H1 (cell line): ENCODE measurements at regions not wholly inside any gene's neighbourhood (a gene's known extent, or its start where the extent isn't known, plus 50 kb on each side); places are given as distances from the start of the nearest gene placed in this dataset.
A peak's percentile ranks its signal among the peaks of the same experiment; 100 is the strongest.

ENCODE experiments used
- CTCF ChIA-PET: fragments of 300-600 bp; sonication (Branson Sonifier 250); formaldehyde crosslinking; loops from one replicate; lab custom pipeline; 2021; ENCODE audit not compliant: partially characterized antibody; lab: Charles Lee
- POLR2A ChIA-PET: fragments of 300-600 bp; sonication (Branson Sonifier 250); formaldehyde crosslinking; loops from one replicate; lab custom pipeline; 2021; ENCODE audit warnings: inconsistent platforms; ENCODE audit not compliant: partially characterized antibody; lab: Charles Lee
- DNase-seq, 2 experiments: peaks; one replicate each; pipeline versions ENCODE4 v3.0.0 to v3.0.0-alpha.2; 2010 to 2022; ENCODE audit warnings: low spot score in 2 of 2, low read depth in 1 of 2, mixed read lengths in 1 of 2
- FAIRE-seq: peaks from 2 replicates; lab custom pipeline; 2011; peaks lifted over from hg19 to GRCh38; lab: Jason Lieb, UNC
- H2AFZ ChIP-seq: 2 replicates; pipeline ENCODE4 v1.8.1; 2012; ENCODE audit warnings: low read length, inconsistent platforms
- H2AK5ac ChIP-seq: 2 replicates; pipeline ENCODE4 v1.6.1; 2013; ENCODE audit warnings: low read depth, low read length
- H2BK120ac ChIP-seq: replicated peaks from 2 replicates; pipeline ENCODE3; 2013; ENCODE audit warnings: low read depth, low read length, inconsistent platforms
- H2BK12ac ChIP-seq: 2 replicates; pipeline ENCODE4 v1.6.1; 2013; ENCODE audit warnings: low read depth, low read length
- H2BK15ac ChIP-seq: 2 replicates; pipeline ENCODE4 v1.6.1; 2013; ENCODE audit warnings: low read length
- H2BK20ac ChIP-seq: 2 replicates; pipeline ENCODE4 v1.6.1; 2013; ENCODE audit warnings: low read length
- H2BK5ac ChIP-seq: 2 replicates; pipeline ENCODE4 v1.6.1; 2013; ENCODE audit warnings: low read depth, low read length
- H3K14ac ChIP-seq: 2 replicates; pipeline ENCODE4 v1.6.1; 2013; ENCODE audit warnings: inconsistent platforms; ENCODE audit not compliant: insufficient read length
- H3K18ac ChIP-seq: 2 replicates; pipeline ENCODE4 v1.6.1; 2013; ENCODE audit warnings: low read length; ENCODE audit errors: extremely low read depth
- H3K23ac ChIP-seq: 2 replicates; pipeline ENCODE4 v1.6.1; 2013; ENCODE audit warnings: inconsistent platforms; ENCODE audit not compliant: insufficient read length
- H3K23me2 ChIP-seq: 2 replicates; pipeline ENCODE4 v1.6.1; 2013; ENCODE audit warnings: low read depth, low read length
- H3K27ac ChIP-seq: 2 replicates; pipeline ENCODE4 v1.6.1; 2011; ENCODE audit warnings: low read depth, low read length, inconsistent platforms
- H3K27me3 ChIP-seq, 4 experiments: replicated peaks in 1 of 4; 1 replicate in 1 of 4; 2 replicates in 3 of 4; pipeline versions ENCODE4 v1.6.1 to v1.8.1; 2011 to 2013; ENCODE audit warnings: low read length in 3 of 4, mild to moderate bottlenecking in 3 of 4, inconsistent platforms in 2 of 4, mixed read lengths in 2 of 4, moderate library complexity in 1 of 4; ENCODE audit not compliant: control insufficient read depth in 3 of 4, insufficient read depth in 3 of 4; ENCODE audit errors: extremely low read depth in 1 of 4
- H3K36me3 ChIP-seq, 4 experiments: 2 replicates each; pipeline versions ENCODE4 v1.6.1 to v1.8.1; 2011 to 2013; ENCODE audit warnings: mild to moderate bottlenecking in 4 of 4, low read length in 3 of 4, moderate library complexity in 2 of 4, control low read depth in 1 of 4, inconsistent platforms in 1 of 4; ENCODE audit not compliant: insufficient read depth in 4 of 4, control insufficient read depth in 2 of 4
- H3K4ac ChIP-seq: replicated peaks from 2 replicates; pipeline ENCODE3; 2013; ENCODE audit warnings: low read length, low read depth, mixed read lengths, inconsistent platforms; ENCODE audit not compliant: insufficient read length
- H3K4me1 ChIP-seq, 4 experiments: replicated peaks in 1 of 4; 1 replicate in 1 of 4; 2 replicates in 3 of 4; pipeline versions ENCODE4 v1.6.1 to v1.8.1; 2011 to 2013; ENCODE audit warnings: low read length in 3 of 4, inconsistent platforms in 2 of 4, mixed read lengths in 1 of 4; ENCODE audit not compliant: insufficient read depth in 4 of 4, control insufficient read depth in 3 of 4
- H3K4me2 ChIP-seq, 2 experiments: 2 replicates each; pipeline versions ENCODE4 v1.6.1 to v1.8.1; 2011 to 2013; ENCODE audit warnings: low read depth in 2 of 2, low read length in 2 of 2, control low read depth in 1 of 2, inconsistent platforms in 1 of 2, mild to moderate bottlenecking in 1 of 2; ENCODE audit not compliant: insufficient read depth in 1 of 2
- H3K4me3 ChIP-seq, 4 experiments: fragments of 200-600, 300-600 bp in 1 of 4; sonication (generic), shearing (Covaris generic), sonication (Bioruptor Twin) in 1 of 4; 2 replicates each; pipeline versions ENCODE4 v1.5.1 to v1.8.1; 2011 to 2016; ENCODE audit warnings: low read length in 4 of 4, low read depth in 3 of 4, control low read depth in 2 of 4, inconsistent platforms in 2 of 4, mild to moderate bottlenecking in 2 of 4, mixed read lengths in 1 of 4, moderate library complexity in 1 of 4; ENCODE audit not compliant: insufficient read depth in 2 of 4; ENCODE audit errors: extremely low read depth in 1 of 4
- H3K56ac ChIP-seq: replicated peaks from 2 replicates; pipeline ENCODE3; 2013; ENCODE audit warnings: low read depth, mild to moderate bottlenecking, mixed read lengths, low read length, inconsistent platforms; ENCODE audit not compliant: insufficient read length
- H3K79me1 ChIP-seq: 2 replicates; pipeline ENCODE4 v1.6.1; 2013; ENCODE audit warnings: low read depth, low read length, control low read depth
- H3K79me2 ChIP-seq, 2 experiments: 2 replicates each; pipeline versions ENCODE4 v1.6.1 to v1.8.1; 2012 to 2013; ENCODE audit warnings: low read length in 2 of 2, mild to moderate bottlenecking in 2 of 2, inconsistent platforms in 1 of 2; ENCODE audit not compliant: insufficient read depth in 2 of 2, control insufficient read depth in 1 of 2
- H3K9ac ChIP-seq, 4 experiments: replicated peaks in 1 of 4; 1 replicate in 1 of 4; 2 replicates in 3 of 4; pipeline versions ENCODE4 v1.6.1 to v1.8.1; 2011 to 2013; ENCODE audit warnings: low read depth in 3 of 4, low read length in 3 of 4, control low read depth in 2 of 4, mild to moderate bottlenecking in 2 of 4, moderate library complexity in 2 of 4, inconsistent platforms in 1 of 4; ENCODE audit errors: extremely low read depth in 1 of 4
- H3K9me3 ChIP-seq, 2 experiments: 2 replicates each; pipeline versions ENCODE4 v1.6.1 to v1.8.1; 2012 to 2013; ENCODE audit warnings: mild to moderate bottlenecking in 2 of 2, moderate library complexity in 2 of 2, control low read depth in 1 of 2, inconsistent platforms in 1 of 2, low read depth in 1 of 2, low read length in 1 of 2, mixed read lengths in 1 of 2; ENCODE audit not compliant: insufficient read depth in 2 of 2
- H4K20me1 ChIP-seq, 2 experiments: replicated peaks in 1 of 2; 2 replicates each; pipeline versions ENCODE3 to v1.8.1; 2011 to 2013; ENCODE audit warnings: inconsistent platforms in 2 of 2, low read length in 2 of 2, mild to moderate bottlenecking in 1 of 2; ENCODE audit not compliant: insufficient read depth in 2 of 2, control insufficient read depth in 1 of 2
- H4K5ac ChIP-seq: 2 replicates; pipeline ENCODE4 v1.6.1; 2013; ENCODE audit warnings: low read length, low read depth, mixed read lengths, inconsistent platforms; ENCODE audit not compliant: insufficient read length
- H4K8ac ChIP-seq: 2 replicates; pipeline ENCODE4 v1.8.0; 2013; ENCODE audit warnings: mild to moderate bottlenecking, moderate library complexity, low read length, inconsistent platforms; ENCODE audit not compliant: insufficient read depth; ENCODE audit errors: extremely low read depth
- H4K91ac ChIP-seq: replicated peaks from 2 replicates; pipeline ENCODE3; 2013; ENCODE audit warnings: low read length, mixed read lengths, inconsistent platforms; ENCODE audit not compliant: insufficient read length
- FOSL1 ChIP-seq: IDR thresholded peaks from 2 replicates; pipeline ENCODE4 v1.6.1; 2011; ENCODE audit warnings: mild to moderate bottlenecking, low read depth, low read length, moderate library complexity; ENCODE audit not compliant: insufficient read depth
- KDM4A ChIP-seq: IDR thresholded peaks from one replicate; pipeline ENCODE4 v1.7.1; 2012; ENCODE audit warnings: low read depth, mild to moderate bottlenecking, moderate library complexity, low read length, inconsistent platforms; ENCODE audit not compliant: severe bottlenecking
- MAX ChIP-seq: IDR thresholded peaks from 2 replicates; pipeline ENCODE4 v1.6.1; 2012; ENCODE audit warnings: inconsistent platforms
- NANOG ChIP-seq: IDR thresholded peaks from 2 replicates; pipeline ENCODE4 v1.6.1; 2011; ENCODE audit warnings: low read length, low read depth, mild to moderate bottlenecking, inconsistent platforms; ENCODE audit not compliant: insufficient read depth, poor library complexity, severe bottlenecking
- NRF1 ChIP-seq: IDR thresholded peaks from 2 replicates; pipeline ENCODE4 v1.6.1; 2011; ENCODE audit warnings: mild to moderate bottlenecking, low read depth, low read length, improper control_type of control experiment
- POU5F1 ChIP-seq: IDR thresholded peaks from 2 replicates; pipeline ENCODE4 v1.6.1; 2011; ENCODE audit warnings: low read depth, mild to moderate bottlenecking, low read length, moderate library complexity
- RXRA ChIP-seq: IDR thresholded peaks from 2 replicates; pipeline ENCODE4 v1.6.1; 2011; ENCODE audit warnings: low read depth, mild to moderate bottlenecking, low read length, moderate library complexity; ENCODE audit not compliant: insufficient read depth
- SIRT6 ChIP-seq: IDR thresholded peaks from one replicate; pipeline ENCODE4 v1.7.1; 2012; ENCODE audit warnings: low read length, inconsistent platforms
- SIX5 ChIP-seq: IDR thresholded peaks from 2 replicates; pipeline ENCODE4 v1.6.1; 2011; ENCODE audit warnings: mild to moderate bottlenecking, low read depth, low read length
- SRF ChIP-seq: IDR thresholded peaks from 2 replicates; pipeline ENCODE4 v1.6.1; 2011; ENCODE audit warnings: mild to moderate bottlenecking, low read depth, low read length, moderate library complexity
- ZNF274 ChIP-seq: IDR thresholded peaks from 2 replicates; pipeline ENCODE4 v1.7.0; 2012; ENCODE audit warnings: low read length, borderline replicate concordance; ENCODE audit errors: extremely low read depth
- WGBS, 2 experiments: shearing (Covaris generic) in 1 of 2; methylation state at CpG; one replicate each; pipeline versions ENCODE4 v1.1.6 to v1.1.7; 2013 to 2015; ENCODE audit warnings: low lambda C conversion rate in 2 of 2, mixed read lengths in 2 of 2, inconsistent platforms in 1 of 2, low coverage in 1 of 2, missing lambda C conversion rate in 1 of 2; ENCODE audit not compliant: insufficient replicate concordance in 2 of 2, insufficient coverage in 1 of 2, insufficient read length in 1 of 2; ENCODE audit errors: extremely low coverage in 1 of 2, missing lambda C conversion rate in 1 of 2; 5-methylcytosine and 5-hydroxymethylcytosine counted together

GRCh38 chr13:89402211-89402610 is 1731.0 kb downstream of the SLITRK5 start:
- H3K4ac ChIP-seq, result no peak overlapping the region
- H3K4me2 ChIP-seq, result no peak overlapping the region
- H2AK5ac ChIP-seq, result no peak overlapping the region
- no peak overlapping the region for H2BK15ac ChIP-seq
- H3K18ac ChIP-seq, result no peak overlapping the region
- H3K4me1 ChIP-seq, result peaks cover 0 to 2% (median 0%) of the 10 kb centered on the region in 4 experiments; a peak in 1 of 7 replicates
- H3K23ac ChIP-seq, result no peak overlapping the region
- no peak overlapping the region for H2BK5ac ChIP-seq
- no peaks in the 10 kb centered on the region for H4K20me1 ChIP-seq
- H3K23me2 ChIP-seq, result no peaks in the 10 kb centered on the region
- H3K56ac ChIP-seq, result no peak overlapping the region
- H3K9me3 ChIP-seq, result no peaks in the 10 kb centered on the region
- H2AFZ ChIP-seq, result peak overlapping the region; percentile 43; the same call in 1 of the 2 replicates
- ChIA-PET CTCF (no interaction called here), POLR2A (no interaction called here)
- H2BK12ac ChIP-seq, result no peak overlapping the region
- no peak overlapping the region for H4K91ac ChIP-seq
- no peak for TF ChIP-seq SRF
- no peak for TF ChIP-seq RXRA
- no peak for TF ChIP-seq NANOG
- TF ChIP-seq POU5F1, result no peak
- TF ChIP-seq SIRT6, result no peak
- TF ChIP-seq NRF1, result no peak
- no peak for TF ChIP-seq MAX
- no peak for TF ChIP-seq ZNF274
- no peak for TF ChIP-seq KDM4A
- no peak for TF ChIP-seq SIX5
- no peak for TF ChIP-seq FOSL1
- no peak for FAIRE-seq
- no peaks in the 10 kb centered on the region for H3K36me3 ChIP-seq
- no peak overlapping the region for H2BK120ac ChIP-seq
- no peak for DNase-seq
- no peak overlapping the region for H3K4me3 ChIP-seq
- 100% methylated on average over 1 of the region's 1 CpG; no CpG with 5 or more reads in 1 of the 2 experiments for WGBS, 2 experiments
- H4K8ac ChIP-seq, result no peak overlapping the region
- no peaks in the 10 kb centered on the region for H3K27me3 ChIP-seq
- H3K9ac ChIP-seq, result no peak overlapping the region
- H3K14ac ChIP-seq, result no peak overlapping the region
- H4K5ac ChIP-seq, result no peak overlapping the region
- no peaks in the 10 kb centered on the region for H3K79me2 ChIP-seq
- no peak overlapping the region for H2BK20ac ChIP-seq
- no peaks in the 10 kb centered on the region for H3K79me1 ChIP-seq
- H3K27ac ChIP-seq, result no peak overlapping the region
